ENCODE measurements at regions not wholly inside any gene's neighbourhood (a gene's known extent, or its start where the extent isn't known, plus 50 kb on each side); places are given as distances from the start of the nearest gene placed in this dataset.

DNA sequence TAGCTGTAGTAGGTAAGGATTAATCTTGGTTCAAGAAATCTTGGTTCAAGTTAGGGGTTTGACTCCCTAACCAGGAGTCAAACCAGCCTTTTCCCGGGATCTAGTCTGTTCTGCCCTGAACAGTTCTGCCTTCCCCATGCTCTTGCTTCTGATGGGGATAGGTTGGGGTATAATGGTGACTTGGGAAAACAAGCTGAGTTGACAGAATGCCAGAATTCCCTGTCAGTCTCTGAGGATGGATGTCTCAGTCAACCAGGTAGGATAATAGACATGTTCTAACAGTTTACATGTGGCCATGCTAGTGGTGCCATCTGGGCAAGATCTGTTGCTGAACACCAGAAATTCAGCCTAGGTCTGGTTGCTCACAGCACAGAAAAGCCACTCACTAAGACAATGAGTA lies 51.4 kb downstream of the RAB40AL start:
- TF ChIP-seq SUZ12 (IDR thresholded peaks at IDR 0.05) (no peak), ELF4 (IDR thresholded peaks at IDR 0.05) (no peak), NFRKB (IDR thresholded peaks at IDR 0.05) (no peak), FOXK2 (IDR thresholded peaks at IDR 0.05) (no peak), FOXA1 (IDR thresholded peaks at IDR 0.05) (no peak), ZNF384 (IDR thresholded peaks at IDR 0.05) (no peak), CTBP1 (IDR thresholded peaks at IDR 0.05; ENCODE audit: borderline replicate concordance) (no peak), FOXM1 (IDR thresholded peaks at IDR 0.05; ENCODE audit: borderline replicate concordance) (no peak), BHLHE40 (IDR thresholded peaks at IDR 0.05; ENCODE audit: borderline replicate concordance) (no peak), LEF1 (IDR thresholded peaks at IDR 0.05; ENCODE audit: borderline replicate concordance) (no peak), TARDBP (IDR thresholded peaks at IDR 0.05) (no peak), PKNOX1 (IDR thresholded peaks at IDR 0.05) (no peak), ARNT (IDR thresholded peaks at IDR 0.05) (no peak), L3MBTL2 (conservative IDR thresholded peaks at IDR 0.05) (no peak), SP1 (IDR thresholded peaks at IDR 0.05) (no peak), HDGF (IDR thresholded peaks at IDR 0.05; ENCODE audit: borderline replicate concordance) (no peak)
- ChIA-PET POLR2A (no interaction called here), CTCF (no interaction called here)
- DNase-seq (ENCODE audit: extremely low spot score) = no peak

- ChIA-PET CTCF (interaction anchor here (0.7 kb wide), 1 partner anchor 16 kb away, joined by 4 read pairs; no protein-coding TSS in a partner anchor), POLR2A (no interaction called here)
- TF ChIP-seq ARNT (IDR thresholded peaks at IDR 0.05) = no peak
- TF ChIP-seq TARDBP (IDR thresholded peaks at IDR 0.05) = no peak
- no peak for TF ChIP-seq FOXM1 (IDR thresholded peaks at IDR 0.05; ENCODE audit: borderline replicate concordance)
- no peak for TF ChIP-seq ZNF384 (IDR thresholded peaks at IDR 0.05)
- no peak for TF ChIP-seq SUZ12 (IDR thresholded peaks at IDR 0.05)
- no peak for TF ChIP-seq CTBP1 (IDR thresholded peaks at IDR 0.05; ENCODE audit: borderline replicate concordance)
- TF ChIP-seq SP1 (IDR thresholded peaks at IDR 0.05) = no peak
- no peak for TF ChIP-seq PKNOX1 (IDR thresholded peaks at IDR 0.05)
- no peak for TF ChIP-seq FOXA1 (IDR thresholded peaks at IDR 0.05)
- no peak for TF ChIP-seq L3MBTL2 (conservative IDR thresholded peaks at IDR 0.05)
- no peak for TF ChIP-seq ELF4 (IDR thresholded peaks at IDR 0.05)
- TF ChIP-seq BHLHE40 (IDR thresholded peaks at IDR 0.05; ENCODE audit: borderline replicate concordance) = no peak
- TF ChIP-seq HDGF (IDR thresholded peaks at IDR 0.05; ENCODE audit: borderline replicate concordance) = no peak
- TF ChIP-seq FOXK2 (IDR thresholded peaks at IDR 0.05) = no peak
- DNase-seq (ENCODE audit: extremely low spot score) = no peak
These were observed 58.2 kb downstream of the RAB40AL start for GRCh38 chrX:102995316-102995715.

DNA sequence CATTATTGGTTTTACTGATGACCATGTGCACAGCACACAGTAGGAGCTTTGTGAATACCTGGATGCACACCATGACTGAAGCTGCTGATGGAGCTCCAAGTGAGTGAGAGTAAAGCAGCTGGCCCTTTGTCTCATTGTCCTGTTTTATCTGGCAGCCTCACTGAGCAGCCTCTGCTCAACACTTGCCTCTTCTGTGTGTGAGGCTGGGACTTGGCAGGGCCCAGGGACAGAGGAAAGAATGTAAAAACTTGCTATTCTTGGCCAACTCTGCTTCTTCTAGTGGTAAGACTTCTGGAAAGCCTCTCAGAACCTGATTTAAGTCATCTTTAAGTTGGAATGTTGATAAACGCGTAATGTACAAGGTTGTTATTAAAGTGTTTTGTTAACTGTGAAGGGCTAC lies 61.4 kb downstream of the BEX1 start:
- ChIA-PET CTCF (no interaction called here), POLR2A (no interaction called here)
- TF ChIP-seq L3MBTL2 (conservative IDR thresholded peaks at IDR 0.05) (no peak), FOXM1 (IDR thresholded peaks at IDR 0.05; ENCODE audit: borderline replicate concordance) (no peak), HDGF (IDR thresholded peaks at IDR 0.05; ENCODE audit: borderline replicate concordance) (no peak), NFRKB (IDR thresholded peaks at IDR 0.05) (no peak), TARDBP (IDR thresholded peaks at IDR 0.05) (no peak), CTBP1 (IDR thresholded peaks at IDR 0.05; ENCODE audit: borderline replicate concordance) (no peak), SUZ12 (IDR thresholded peaks at IDR 0.05) (no peak), ARNT (IDR thresholded peaks at IDR 0.05) (no peak), BHLHE40 (IDR thresholded peaks at IDR 0.05; ENCODE audit: borderline replicate concordance) (no peak), FOXK2 (IDR thresholded peaks at IDR 0.05) (no peak), SP1 (IDR thresholded peaks at IDR 0.05) (no peak), LEF1 (IDR thresholded peaks at IDR 0.05; ENCODE audit: borderline replicate concordance) (no peak), PKNOX1 (IDR thresholded peaks at IDR 0.05) (no peak), ZNF384 (IDR thresholded peaks at IDR 0.05) (no peak), ELF4 (IDR thresholded peaks at IDR 0.05) (no peak), FOXA1 (IDR thresholded peaks at IDR 0.05) (no peak)
- no peak for DNase-seq (ENCODE audit: extremely low spot score)
